Upper lobe of right lung (tissue), 1 donor: ENCODE measurements at regions not wholly inside any gene's neighbourhood (a gene's known extent, or its start where the extent isn't known, plus 50 kb on each side); places are given as distances from the start of the nearest gene placed in this dataset.

Experiments
- ATAC-seq: fragments of 200-7000 bp; cut with Tn5 transposase; one replicate; pipeline ENCODE4 v1.9.1; 2020; ENCODE audit warnings: mild to moderate bottlenecking, moderate library complexity
- DNase-seq: peaks from one replicate; pipeline ENCODE4 v3.0.0-alpha.2; 2020
- H3K27ac ChIP-seq: fragments of 200-600 bp; one replicate; pipeline ENCODE4 v1.8.0; 2022
- H3K27me3 ChIP-seq: fragments of 200-600 bp; one replicate; pipeline ENCODE4 v1.8.0; 2022; ENCODE audit warnings: mild to moderate bottlenecking
- H3K36me3 ChIP-seq: fragments of 200-600 bp; one replicate; pipeline ENCODE4 v1.8.0; 2022
- H3K4me1 ChIP-seq: fragments of 200-600 bp; one replicate; pipeline ENCODE4 v1.8.0; 2022
- H3K4me3 ChIP-seq: fragments of 200-600 bp; one replicate; pipeline ENCODE4 v1.8.0; 2022; ENCODE audit warnings: mild to moderate bottlenecking
- H3K9me3 ChIP-seq: fragments of 200-600 bp; one replicate; pipeline ENCODE4 v1.8.0; 2022
- intact Hi-C: fragments of 100-400 bp; cut with DNase I; formaldehyde crosslinking; loops from one replicate; pipeline ENCODE4 v1.11.0; 2022
- TF ChIP-seq, protein P1 (sequence below): fragments of 200-600 bp; IDR thresholded peaks from one replicate; pipeline ENCODE4 v1.8.0; 2022; ENCODE audit warnings: antibody characterized with exemption
- donor health status: DM: no; HTN: yes; CAD: no; lungs with severe emphysema.

DNA sequence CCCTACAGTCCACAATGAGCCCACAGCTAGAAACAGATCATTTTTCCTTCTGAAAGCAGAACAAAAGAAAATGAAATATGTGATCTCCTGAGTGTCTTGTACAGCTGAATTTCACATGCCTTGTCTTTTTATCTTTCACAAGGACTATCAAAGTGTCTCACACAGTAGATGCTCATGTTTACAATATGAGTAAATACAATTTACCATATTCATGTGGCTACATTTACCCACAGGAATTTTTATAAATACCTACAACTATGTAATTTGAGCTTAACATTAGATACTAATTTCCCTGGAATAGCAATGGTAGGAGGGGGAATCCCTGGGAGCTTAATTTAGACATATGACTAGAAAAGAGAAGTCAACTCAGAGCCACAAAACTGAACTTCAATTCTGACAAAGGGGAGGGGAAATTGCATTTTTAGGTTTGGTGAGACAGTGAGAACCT, 186.2 kb downstream of the MACC1 start:
- Histone ChIP-seq H3K4me1 (no peaks in the 10 kb centered on the region), H3K9me3 (no peaks in the 10 kb centered on the region), H3K4me3 (no peak overlapping the region), H3K27me3 (no peaks in the 10 kb centered on the region), H3K27ac (no peak overlapping the region), H3K36me3 (no peaks in the 10 kb centered on the region)
- TF ChIP-seq, protein P1, sequence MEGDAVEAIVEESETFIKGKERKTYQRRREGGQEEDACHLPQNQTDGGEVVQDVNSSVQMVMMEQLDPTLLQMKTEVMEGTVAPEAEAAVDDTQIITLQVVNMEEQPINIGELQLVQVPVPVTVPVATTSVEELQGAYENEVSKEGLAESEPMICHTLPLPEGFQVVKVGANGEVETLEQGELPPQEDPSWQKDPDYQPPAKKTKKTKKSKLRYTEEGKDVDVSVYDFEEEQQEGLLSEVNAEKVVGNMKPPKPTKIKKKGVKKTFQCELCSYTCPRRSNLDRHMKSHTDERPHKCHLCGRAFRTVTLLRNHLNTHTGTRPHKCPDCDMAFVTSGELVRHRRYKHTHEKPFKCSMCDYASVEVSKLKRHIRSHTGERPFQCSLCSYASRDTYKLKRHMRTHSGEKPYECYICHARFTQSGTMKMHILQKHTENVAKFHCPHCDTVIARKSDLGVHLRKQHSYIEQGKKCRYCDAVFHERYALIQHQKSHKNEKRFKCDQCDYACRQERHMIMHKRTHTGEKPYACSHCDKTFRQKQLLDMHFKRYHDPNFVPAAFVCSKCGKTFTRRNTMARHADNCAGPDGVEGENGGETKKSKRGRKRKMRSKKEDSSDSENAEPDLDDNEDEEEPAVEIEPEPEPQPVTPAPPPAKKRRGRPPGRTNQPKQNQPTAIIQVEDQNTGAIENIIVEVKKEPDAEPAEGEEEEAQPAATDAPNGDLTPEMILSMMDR, result no peak
- DNase-seq (no peak), ATAC-seq (no peak)
- intact Hi-C loops, result no loop called here

DNA sequence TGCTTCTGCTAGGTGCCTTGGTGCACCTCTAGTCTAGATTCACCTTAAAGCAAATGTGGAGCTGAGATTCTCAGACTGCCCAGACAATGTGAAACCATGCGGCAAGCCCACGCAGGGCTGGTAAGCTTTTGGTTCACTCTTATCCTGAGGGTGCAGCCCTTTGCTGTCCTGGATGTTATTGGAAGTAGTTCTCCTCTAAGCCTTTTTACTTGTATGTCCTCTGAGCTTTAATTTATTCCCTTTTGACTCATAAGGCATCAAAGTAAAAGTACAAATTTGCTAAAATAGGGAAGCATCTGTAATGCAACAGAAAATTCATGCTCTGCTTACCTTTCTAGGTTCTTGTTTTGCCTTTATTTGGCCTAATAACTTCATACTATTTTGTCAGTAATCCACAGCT, 186.8 kb downstream of the MACC1 start:
- Histone ChIP-seq H3K4me3 (no peak overlapping the region), H3K9me3 (no peaks in the 10 kb centered on the region), H3K4me1 (no peaks in the 10 kb centered on the region), H3K27ac (no peak overlapping the region), H3K27me3 (no peaks in the 10 kb centered on the region), H3K36me3 (no peaks in the 10 kb centered on the region)
- intact Hi-C loops, result no loop called here
- TF ChIP-seq, protein P1, result no peak
- ATAC-seq (no peak), DNase-seq (no peak)

DNA sequence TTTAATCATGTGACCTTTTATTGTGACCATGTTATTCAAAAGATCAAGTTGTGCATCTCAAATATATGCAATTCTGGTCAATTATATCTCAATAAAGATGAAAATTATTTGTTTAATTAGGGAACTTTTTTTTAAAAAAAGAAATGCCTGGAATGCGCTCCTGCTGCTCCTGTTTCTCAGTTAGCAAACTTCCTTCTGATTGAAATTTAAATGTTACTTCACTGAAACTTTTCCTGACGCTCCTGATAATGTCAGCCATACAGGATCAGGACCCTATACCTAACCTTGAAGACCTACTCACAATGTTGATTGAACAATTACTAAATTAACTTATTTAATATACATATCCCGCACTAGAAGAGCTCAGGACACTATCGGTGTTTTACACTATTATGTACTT, 190.4 kb downstream of the MACC1 start:
- Histone ChIP-seq H3K4me1 (no peaks in the 10 kb centered on the region), H3K36me3 (no peaks in the 10 kb centered on the region), H3K9me3 (no peaks in the 10 kb centered on the region), H3K4me3 (no peak overlapping the region), H3K27ac (no peak overlapping the region), H3K27me3 (no peaks in the 10 kb centered on the region)
- no peak for DNase-seq
- TF ChIP-seq, protein P1, result no peak
- intact Hi-C loops, result no loop called here
- ATAC-seq, result no peak

DNA sequence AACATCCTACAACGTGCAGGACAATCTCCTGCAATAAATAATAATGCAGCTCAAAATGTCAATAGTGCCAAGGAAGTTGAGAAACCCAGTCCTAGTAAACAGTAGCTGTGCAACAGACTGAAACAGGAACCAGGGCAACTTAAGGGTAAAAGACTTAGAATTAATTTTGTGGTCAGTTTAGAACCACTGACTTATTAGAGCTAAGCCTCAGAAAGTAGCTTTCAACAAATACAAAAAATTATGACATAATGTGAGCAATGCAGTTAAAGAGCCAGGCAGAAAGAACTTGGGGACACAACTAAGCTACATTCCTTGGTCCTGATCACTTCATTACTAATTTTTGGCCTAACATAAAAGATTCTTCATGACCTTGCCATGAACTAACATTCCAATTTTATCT, 195.4 kb downstream of the MACC1 start:
- intact Hi-C loops, result no loop called here
- TF ChIP-seq, protein P1, result no peak
- ATAC-seq, result peak; percentile 75
- no peak for DNase-seq
- Histone ChIP-seq H3K9me3 (no peaks in the 10 kb centered on the region), H3K36me3 (no peaks in the 10 kb centered on the region), H3K27ac (no peak overlapping the region), H3K4me3 (no peak overlapping the region), H3K4me1 (peaks cover 4% of the 10 kb centered on the region), H3K27me3 (no peaks in the 10 kb centered on the region)

DNA sequence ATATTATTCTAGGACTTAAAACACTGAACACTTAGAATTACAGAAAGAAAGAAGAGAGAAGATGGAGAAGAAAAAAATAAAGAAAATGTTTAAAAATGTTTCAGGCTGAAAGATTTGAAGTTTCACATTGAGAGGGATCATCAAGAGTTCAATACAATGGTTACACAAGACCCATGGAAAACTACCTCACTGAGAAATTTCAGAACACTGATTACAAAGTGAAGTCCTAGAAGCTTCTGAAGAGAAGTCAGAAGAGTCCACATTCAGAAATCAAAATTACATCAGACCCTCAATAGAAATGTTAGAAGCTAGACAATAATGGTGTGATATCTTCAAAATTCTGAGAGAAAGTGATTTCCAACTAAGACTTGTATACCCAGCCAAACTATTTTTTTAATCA, 196.1 kb downstream of the MACC1 start:
- DNase-seq, result no peak
- intact Hi-C loops, result no loop called here
- no peak for ATAC-seq
- H3K4me1 ChIP-seq, result peaks cover 4% of the 10 kb centered on the region
- no peaks in the 10 kb centered on the region for H3K27me3 ChIP-seq
- H3K9me3 ChIP-seq, result no peaks in the 10 kb centered on the region
- H3K4me3 ChIP-seq, result no peak overlapping the region
- no peak overlapping the region for H3K27ac ChIP-seq
- no peaks in the 10 kb centered on the region for H3K36me3 ChIP-seq
- TF ChIP-seq, protein P1, result no peak

DNA sequence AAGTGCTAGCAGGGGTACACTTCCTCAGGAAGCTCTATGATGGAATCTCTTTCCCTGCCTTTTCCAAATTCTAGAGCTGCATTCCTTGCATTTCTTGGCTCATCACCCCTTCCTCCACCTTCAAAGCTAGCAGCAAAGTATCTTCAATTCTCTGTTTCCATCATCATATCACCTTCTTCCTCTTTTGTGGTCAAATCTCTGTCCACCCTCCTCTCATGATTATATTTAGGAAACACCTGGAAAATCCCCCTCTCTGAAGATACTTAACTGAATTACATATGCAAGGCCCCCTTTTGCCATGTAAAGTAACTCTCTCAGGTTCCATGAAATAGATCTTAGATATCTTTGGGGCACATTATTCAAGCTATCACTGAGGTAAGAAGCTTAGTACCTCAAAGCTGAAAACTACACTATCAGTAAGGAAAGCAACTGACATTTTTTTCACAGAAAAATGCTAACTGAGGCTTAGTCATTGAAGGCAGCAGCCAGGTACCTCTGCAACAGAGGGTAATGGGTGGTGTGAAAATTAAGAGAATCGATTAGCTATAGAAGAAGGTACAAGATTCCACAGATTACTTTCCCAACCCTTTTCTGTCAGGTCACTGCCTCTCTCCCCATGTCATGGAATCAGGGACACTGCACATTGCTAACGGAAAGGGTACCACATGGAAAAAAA, 197.3 kb downstream of the MACC1 start:
- intact Hi-C loops, result no loop called here
- TF ChIP-seq, protein P1, result no peak
- H3K36me3 ChIP-seq, result no peaks in the 10 kb centered on the region
- no peak for DNase-seq
- H3K4me3 ChIP-seq, result no peak overlapping the region
- no peaks in the 10 kb centered on the region for H3K9me3 ChIP-seq
- no peak overlapping the region for H3K27ac ChIP-seq
- H3K27me3 ChIP-seq, result no peaks in the 10 kb centered on the region
- no peak for ATAC-seq
- peaks cover 4% of the 10 kb centered on the region for H3K4me1 ChIP-seq
